Mucosa of descending colon (tissue), 3 donors: ENCODE measurements at regions not wholly inside any gene's neighbourhood (a gene's known extent, or its start where the extent isn't known, plus 50 kb on each side); places are given as distances from the start of the nearest gene placed in this dataset.
"Not testable (repeated sequence)": the region's sequence is repeated elsewhere in the genome, so short reads cannot be mapped to it uniquely, and the experiment has no call there.

Experiments used
- ATAC-seq: fragments of 200-7000 bp; cut with Tn5 transposase; one replicate; pipeline ENCODE4 v1.9.1; 2020; ENCODE audit warnings: mild to moderate bottlenecking, moderate library complexity
- DNase-seq, 3 donors: peaks; one replicate each; pipeline ENCODE4 v3.0.0-alpha.2; 2020
- H3K36me3 ChIP-seq: fragments of 200-600 bp; one replicate; pipeline ENCODE4 v1.8.0; 2021; ENCODE audit warnings: low read depth, mild to moderate bottlenecking
- H3K4me1 ChIP-seq: fragments of 200-600 bp; one replicate; pipeline ENCODE4 v1.8.0; 2021; ENCODE audit warnings: low read depth, mild to moderate bottlenecking
- H3K4me3 ChIP-seq: fragments of 200-600 bp; one replicate; pipeline ENCODE4 v1.8.0; 2021; ENCODE audit warnings: mild to moderate bottlenecking
- H3K9me3 ChIP-seq: fragments of 200-600 bp; one replicate; pipeline ENCODE4 v1.8.0; 2021; ENCODE audit warnings: mild to moderate bottlenecking
- intact Hi-C, 2 donors: fragments of 100-400 bp; cut with DNase I in 1 of 2; cut with micrococcal nuclease in 1 of 2; formaldehyde crosslinking; loops; one replicate each; pipeline versions ENCODE4 v1.11.0 to v1.11.1; 2022; cut with DNase I, micrococcal nuclease
- TF ChIP-seq, protein P1 (sequence below): fragments of 200-600 bp; IDR thresholded peaks from one replicate; pipeline ENCODE4 v1.8.0; 2022; ENCODE audit warnings: antibody characterized with exemption, mild to moderate bottlenecking
- donor health status: DM: no; HTN: no; CAD: no; lungs with moderate emphysema.
- donor health status: DM: no; HTN: no; CAD: no.
- donor health status: DM: no; HTN: yes; CAD: no.

DNA sequence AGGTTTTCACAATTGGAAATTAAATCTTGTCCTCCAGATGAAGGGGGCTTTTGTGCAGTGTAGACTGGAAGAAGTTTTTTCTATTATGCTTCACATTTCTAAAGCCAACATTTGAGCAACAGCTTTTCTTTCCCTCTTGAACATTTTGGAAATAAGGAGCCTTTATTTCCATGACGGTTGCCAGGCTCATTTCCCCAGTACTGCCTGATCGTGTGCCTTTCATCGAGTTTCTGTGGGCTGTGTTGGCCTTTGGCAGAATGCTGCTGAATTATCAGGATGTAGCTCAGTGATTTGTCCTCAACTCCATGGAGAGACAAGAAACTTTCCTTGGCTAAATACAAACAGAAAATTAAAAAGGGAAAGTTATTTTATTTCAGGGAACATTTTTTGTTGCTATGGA is 314.8 kb upstream of the LRRC3B start:
- Histone ChIP-seq H3K4me3 (no peak overlapping the region), H3K9me3 (peaks cover 36% of the 10 kb centered on the region), H3K4me1 (no peaks in the 10 kb centered on the region), H3K36me3 (no peaks in the 10 kb centered on the region)
- DNase-seq (no peak), ATAC-seq (no peak)
- TF ChIP-seq, protein P1, sequence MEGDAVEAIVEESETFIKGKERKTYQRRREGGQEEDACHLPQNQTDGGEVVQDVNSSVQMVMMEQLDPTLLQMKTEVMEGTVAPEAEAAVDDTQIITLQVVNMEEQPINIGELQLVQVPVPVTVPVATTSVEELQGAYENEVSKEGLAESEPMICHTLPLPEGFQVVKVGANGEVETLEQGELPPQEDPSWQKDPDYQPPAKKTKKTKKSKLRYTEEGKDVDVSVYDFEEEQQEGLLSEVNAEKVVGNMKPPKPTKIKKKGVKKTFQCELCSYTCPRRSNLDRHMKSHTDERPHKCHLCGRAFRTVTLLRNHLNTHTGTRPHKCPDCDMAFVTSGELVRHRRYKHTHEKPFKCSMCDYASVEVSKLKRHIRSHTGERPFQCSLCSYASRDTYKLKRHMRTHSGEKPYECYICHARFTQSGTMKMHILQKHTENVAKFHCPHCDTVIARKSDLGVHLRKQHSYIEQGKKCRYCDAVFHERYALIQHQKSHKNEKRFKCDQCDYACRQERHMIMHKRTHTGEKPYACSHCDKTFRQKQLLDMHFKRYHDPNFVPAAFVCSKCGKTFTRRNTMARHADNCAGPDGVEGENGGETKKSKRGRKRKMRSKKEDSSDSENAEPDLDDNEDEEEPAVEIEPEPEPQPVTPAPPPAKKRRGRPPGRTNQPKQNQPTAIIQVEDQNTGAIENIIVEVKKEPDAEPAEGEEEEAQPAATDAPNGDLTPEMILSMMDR, result no peak
- intact Hi-C loops, result no loop called here

DNA sequence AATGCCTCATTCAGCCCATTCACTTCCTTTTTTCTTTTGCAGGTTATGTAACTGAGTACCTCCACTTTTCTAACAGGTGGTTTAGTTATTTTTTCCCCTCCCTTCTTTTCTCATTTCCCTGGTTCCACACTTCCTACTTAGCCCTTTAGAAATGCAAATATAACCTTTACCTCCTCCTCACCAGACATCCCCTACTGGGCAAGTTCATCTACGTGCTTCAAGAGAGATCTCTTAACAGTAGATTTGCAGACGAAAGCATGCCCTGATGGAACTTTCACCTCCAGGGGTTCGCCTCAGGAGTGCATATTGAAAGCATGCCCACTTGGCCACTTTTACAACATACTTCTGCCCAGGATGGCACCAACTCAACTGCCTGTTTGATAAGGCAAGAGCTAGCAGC is 314.1 kb upstream of the LRRC3B start:
- H3K36me3 ChIP-seq, result no peaks in the 10 kb centered on the region
- ATAC-seq (no peak), DNase-seq (no peak)
- H3K9me3 ChIP-seq, result peaks cover 41% of the 10 kb centered on the region
- H3K4me1 ChIP-seq, result no peaks in the 10 kb centered on the region
- no peak overlapping the region for H3K4me3 ChIP-seq
- TF ChIP-seq, protein P1, result no peak
- intact Hi-C loops, result no loop called here

DNA sequence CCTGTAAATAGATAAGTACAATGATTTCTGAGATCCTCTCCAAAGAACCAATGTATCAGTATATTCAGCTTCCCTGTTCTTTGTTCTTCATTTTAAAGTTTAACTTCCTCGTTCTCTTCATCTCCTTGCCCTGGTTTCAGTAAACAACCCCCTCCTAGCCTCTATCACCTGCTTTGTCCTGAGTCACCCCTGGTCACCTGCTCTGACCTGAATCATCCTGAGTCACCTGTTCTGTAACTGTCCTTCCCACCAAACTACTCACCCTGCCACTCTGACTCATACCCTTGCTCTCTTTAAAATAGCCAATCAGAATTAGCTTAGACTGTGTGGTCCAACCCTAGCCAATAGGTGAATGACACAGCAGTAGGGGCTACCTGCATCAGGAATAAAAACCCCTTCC is 313.0 kb upstream of the LRRC3B start:
- H3K4me3 ChIP-seq, H3K4me1 ChIP-seq, ATAC-seq, H3K36me3 ChIP-seq, DNase-seq, intact Hi-C loops: not testable (repeated sequence)
- H3K9me3 ChIP-seq, result peaks cover 48% of the 10 kb centered on the region

DNA sequence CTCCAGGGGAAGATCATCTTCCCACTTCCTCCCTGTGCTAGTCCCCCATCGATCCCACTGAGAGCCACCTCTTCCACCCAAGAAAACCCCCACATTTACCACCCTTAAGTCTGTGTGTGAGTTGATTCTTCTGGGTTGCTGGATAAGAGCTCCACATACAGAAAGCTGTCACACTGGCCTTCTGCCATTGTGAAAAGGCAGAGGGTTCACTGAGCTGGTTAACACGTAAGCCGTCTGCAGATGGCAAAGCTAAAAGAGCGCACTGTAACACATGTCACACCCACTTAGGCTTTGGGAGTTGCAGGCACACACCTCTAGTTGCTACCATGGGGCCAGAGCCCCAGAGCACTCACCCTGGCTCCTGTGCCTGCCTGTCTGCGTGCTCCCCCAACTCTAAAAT is 309.8 kb upstream of the LRRC3B start:
- H3K36me3 ChIP-seq, result no peaks in the 10 kb centered on the region
- no peak for ATAC-seq
- intact Hi-C loops, result no loop called here
- TF ChIP-seq, protein P1, result no peak
- no peak for DNase-seq
- H3K4me3 ChIP-seq, result no peak overlapping the region
- peaks cover 63% of the 10 kb centered on the region for H3K9me3 ChIP-seq
- H3K4me1 ChIP-seq, result no peaks in the 10 kb centered on the region

DNA sequence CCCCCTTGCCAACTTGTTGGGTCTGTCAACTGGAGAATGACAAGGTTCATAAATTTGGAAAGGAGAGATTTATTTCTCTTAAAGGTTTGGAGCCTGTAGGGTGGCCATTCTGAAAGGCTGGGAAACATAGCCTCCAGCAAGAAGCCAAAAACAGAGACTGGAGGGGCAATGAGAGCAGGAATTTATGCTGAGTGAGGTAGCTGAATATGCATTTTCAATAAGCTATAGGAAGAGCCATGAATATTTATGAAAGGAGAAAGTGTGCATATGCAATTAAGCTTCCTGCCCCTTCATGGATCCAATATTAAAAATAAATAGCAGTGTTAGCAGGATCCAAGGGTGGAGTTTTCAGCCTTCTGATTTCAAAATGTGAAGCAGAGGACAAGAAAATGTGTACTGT is 306.1 kb upstream of the LRRC3B start:
- intact Hi-C loops, result no loop called here
- TF ChIP-seq, protein P1, result no peak
- Histone ChIP-seq H3K36me3 (no peaks in the 10 kb centered on the region), H3K4me3 (no peak overlapping the region), H3K4me1 (no peaks in the 10 kb centered on the region), H3K9me3 (peaks cover 50% of the 10 kb centered on the region)
- ATAC-seq, result no peak
- DNase-seq, result no peak

DNA sequence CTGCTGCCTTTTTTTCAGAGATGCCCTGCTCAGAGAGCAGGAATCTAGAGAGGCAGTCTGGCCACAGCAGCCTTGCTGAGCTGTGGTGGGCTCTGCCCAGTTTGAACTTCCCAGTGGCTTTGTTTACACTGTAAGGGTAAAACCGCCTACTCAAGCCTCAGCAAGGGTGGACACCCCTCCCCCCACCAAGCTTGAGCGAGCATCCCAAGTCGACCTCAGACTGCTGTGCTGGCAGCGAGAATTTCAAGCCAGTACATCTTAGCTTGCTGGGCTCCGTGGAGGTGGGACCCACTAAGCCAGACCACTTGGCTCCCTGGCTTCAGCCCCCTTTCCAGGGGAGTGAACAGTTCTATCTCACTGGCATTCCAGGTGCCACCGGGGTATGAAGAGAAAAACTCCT is 298.8 kb upstream of the LRRC3B start:
- intact Hi-C loops, H3K36me3 ChIP-seq, H3K4me3 ChIP-seq, DNase-seq, ATAC-seq, H3K4me1 ChIP-seq: not testable (repeated sequence)
- H3K9me3 ChIP-seq, result peaks cover 43% of the 10 kb centered on the region

DNA sequence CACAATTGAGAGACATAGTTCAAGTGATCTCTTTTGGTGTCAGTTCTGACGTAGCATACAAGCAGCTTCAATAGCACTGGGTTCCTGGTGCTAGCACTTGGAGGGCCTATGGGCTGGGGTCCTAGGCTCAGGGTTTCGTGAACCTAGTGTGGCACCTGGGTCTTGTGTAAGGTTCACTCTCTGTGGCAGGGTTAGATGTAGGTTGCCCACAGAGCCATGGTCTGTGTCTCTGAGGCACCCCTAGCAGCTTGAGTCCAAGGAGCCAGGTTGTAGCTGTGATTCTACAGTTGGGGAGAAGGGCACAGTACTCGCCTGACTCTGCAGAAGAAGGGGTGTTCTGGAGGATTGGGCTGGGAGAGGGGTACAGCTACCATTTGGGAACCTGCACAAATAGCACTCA is 282.6 kb upstream of the LRRC3B start:
- ATAC-seq, result no peak
- intact Hi-C loops, result no loop called here
- H3K9me3 ChIP-seq, result peaks cover 16% of the 10 kb centered on the region

More for the DNA sequence above, 282.6 kb upstream of the LRRC3B start:
- no peaks in the 10 kb centered on the region for H3K36me3 ChIP-seq
- no peak overlapping the region for H3K4me3 ChIP-seq
- TF ChIP-seq, protein P1, result no peak
- no peaks in the 10 kb centered on the region for H3K4me1 ChIP-seq
- no peak for DNase-seq
